Colonic mucosa (tissue), 4 donors: ENCODE measurements at regions not wholly inside any gene's neighbourhood (a gene's known extent, or its start where the extent isn't known, plus 50 kb on each side); places are given as distances from the start of the nearest gene placed in this dataset.

Experiments used
- DNase-seq: peaks from one replicate; pipeline ENCODE4 v3.0.0-alpha.2; 2020
- H3K27ac ChIP-seq: fragments of 200-600 bp; one replicate; pipeline ENCODE4 v1.8.0; 2021
- H3K27me3 ChIP-seq: fragments of 200-600 bp; one replicate; pipeline ENCODE4 v1.8.0; 2021
- H3K36me3 ChIP-seq: fragments of 200-600 bp; one replicate; pipeline ENCODE4 v1.8.0; 2021
- H3K4me1 ChIP-seq: fragments of 200-600 bp; one replicate; pipeline ENCODE4 v1.8.0; 2021; ENCODE audit warnings: mild to moderate bottlenecking
- H3K4me3 ChIP-seq: fragments of 200-600 bp; one replicate; pipeline ENCODE4 v1.8.0; 2021
- H3K9ac ChIP-seq, 2 donors: one replicate each; pipeline ENCODE4 v1.7.0; 2013; ENCODE audit warnings: control low read depth in 2 of 2, low read depth in 2 of 2, low read length in 2 of 2
- H3K9me3 ChIP-seq: fragments of 200-600 bp; one replicate; pipeline ENCODE4 v1.8.0; 2021
- intact Hi-C: fragments of 100-400 bp; cut with DNase I; formaldehyde crosslinking; loops from one replicate; pipeline ENCODE4 v1.14.1; 2022
- TF ChIP-seq, protein P1 (sequence below): fragments of 200-600 bp; IDR thresholded peaks from one replicate; pipeline ENCODE4 v1.8.0; 2022; ENCODE audit warnings: antibody characterized with exemption, mild to moderate bottlenecking
- donor health status: healthy.
- donor health status: DM: no; HTN: no; CAD: no.
- donor health status: DM: no; HTN: no; CAD: no.

DNA sequence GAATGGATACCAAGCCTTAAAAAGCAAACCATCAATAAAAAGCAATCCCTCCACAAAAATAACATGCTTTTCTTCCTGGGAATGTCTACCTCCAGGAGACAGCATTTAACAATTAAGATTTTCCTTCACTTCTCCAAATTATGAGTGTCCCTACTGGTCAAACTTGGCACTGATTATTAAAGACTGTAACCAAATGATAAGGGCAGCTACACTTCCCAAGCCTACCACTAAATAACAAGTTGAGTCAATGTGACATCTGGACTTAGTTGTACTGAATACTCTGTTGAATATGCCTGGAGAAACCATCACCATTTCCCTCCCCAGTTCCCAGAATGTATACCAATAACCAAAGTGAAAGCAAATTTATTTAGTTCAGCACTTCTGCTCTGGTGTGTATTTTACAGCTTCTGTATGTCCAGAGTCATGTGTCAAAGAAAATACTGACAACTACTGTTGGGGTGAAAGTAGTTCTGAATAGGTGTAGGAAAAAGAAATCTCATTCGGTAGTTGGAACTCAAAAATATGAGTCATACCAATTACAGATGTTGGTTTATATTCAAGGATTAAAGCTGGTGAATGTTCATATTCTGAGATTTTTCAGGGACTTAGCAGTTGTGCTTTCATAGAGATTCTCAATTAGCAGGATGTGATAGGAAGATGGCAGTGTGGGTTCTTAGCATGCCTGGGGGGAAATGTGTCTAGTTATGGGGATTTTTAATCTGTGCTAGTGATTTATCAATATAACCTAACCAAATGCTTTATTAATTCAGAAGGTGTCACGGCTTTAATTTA is 1291.6 kb upstream of the GYPC start:
- H3K9ac ChIP-seq, result no peak overlapping the region
- H3K27me3 ChIP-seq, result no peaks in the 10 kb centered on the region
- DNase-seq, result no peak
- H3K4me1 ChIP-seq, result no peaks in the 10 kb centered on the region
- H3K36me3 ChIP-seq, result no peaks in the 10 kb centered on the region
- H3K4me3 ChIP-seq, result no peak overlapping the region
- TF ChIP-seq, protein P1, sequence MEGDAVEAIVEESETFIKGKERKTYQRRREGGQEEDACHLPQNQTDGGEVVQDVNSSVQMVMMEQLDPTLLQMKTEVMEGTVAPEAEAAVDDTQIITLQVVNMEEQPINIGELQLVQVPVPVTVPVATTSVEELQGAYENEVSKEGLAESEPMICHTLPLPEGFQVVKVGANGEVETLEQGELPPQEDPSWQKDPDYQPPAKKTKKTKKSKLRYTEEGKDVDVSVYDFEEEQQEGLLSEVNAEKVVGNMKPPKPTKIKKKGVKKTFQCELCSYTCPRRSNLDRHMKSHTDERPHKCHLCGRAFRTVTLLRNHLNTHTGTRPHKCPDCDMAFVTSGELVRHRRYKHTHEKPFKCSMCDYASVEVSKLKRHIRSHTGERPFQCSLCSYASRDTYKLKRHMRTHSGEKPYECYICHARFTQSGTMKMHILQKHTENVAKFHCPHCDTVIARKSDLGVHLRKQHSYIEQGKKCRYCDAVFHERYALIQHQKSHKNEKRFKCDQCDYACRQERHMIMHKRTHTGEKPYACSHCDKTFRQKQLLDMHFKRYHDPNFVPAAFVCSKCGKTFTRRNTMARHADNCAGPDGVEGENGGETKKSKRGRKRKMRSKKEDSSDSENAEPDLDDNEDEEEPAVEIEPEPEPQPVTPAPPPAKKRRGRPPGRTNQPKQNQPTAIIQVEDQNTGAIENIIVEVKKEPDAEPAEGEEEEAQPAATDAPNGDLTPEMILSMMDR, result no peak
- H3K9me3 ChIP-seq, result no peaks in the 10 kb centered on the region
- H3K27ac ChIP-seq, result no peak overlapping the region
- intact Hi-C loops, result no loop called here

DNA sequence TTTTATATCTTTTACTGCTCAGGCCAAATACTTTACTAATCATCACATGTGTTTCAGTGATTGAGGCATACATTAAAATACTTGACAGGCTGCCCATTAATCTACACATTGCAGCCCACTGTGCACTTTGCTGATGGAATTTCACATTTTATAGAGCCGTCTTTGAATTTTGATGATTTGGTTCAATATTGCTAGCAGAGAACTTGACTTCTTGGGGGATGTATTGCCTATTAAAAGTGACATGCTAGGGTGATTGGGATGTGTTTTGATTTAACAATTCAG is 1291.0 kb upstream of the GYPC start:
- H3K27me3 ChIP-seq, result no peaks in the 10 kb centered on the region
- H3K27ac ChIP-seq, result no peak overlapping the region
- H3K36me3 ChIP-seq, result no peaks in the 10 kb centered on the region
- TF ChIP-seq, protein P1, result no peak
- H3K9ac ChIP-seq, result no peak overlapping the region
- no peaks in the 10 kb centered on the region for H3K4me1 ChIP-seq
- H3K4me3 ChIP-seq, result no peak overlapping the region
- intact Hi-C loops, result no loop called here
- DNase-seq, result no peak
- no peaks in the 10 kb centered on the region for H3K9me3 ChIP-seq

DNA sequence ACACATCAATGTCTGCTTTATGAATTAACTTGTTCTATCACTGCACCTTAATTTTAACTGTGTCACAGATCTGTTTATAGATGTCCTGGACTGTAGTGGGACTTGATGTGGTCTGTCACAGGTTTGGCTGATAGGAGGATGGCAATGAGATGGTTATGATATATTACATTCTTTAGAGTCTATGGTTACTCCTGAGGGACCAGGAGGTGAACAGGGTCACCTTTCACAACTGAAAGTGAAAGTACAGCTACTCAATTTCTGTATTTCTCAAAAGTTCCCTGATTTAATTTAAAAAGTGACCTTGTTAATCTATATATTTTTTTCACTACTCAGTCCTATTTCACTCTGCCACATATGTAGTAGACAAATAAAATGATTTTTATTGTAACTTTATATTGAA is 1284.1 kb upstream of the GYPC start:
- Histone ChIP-seq H3K4me3 (no peak overlapping the region), H3K4me1 (no peaks in the 10 kb centered on the region), H3K27me3 (no peaks in the 10 kb centered on the region), H3K36me3 (no peaks in the 10 kb centered on the region), H3K9ac (no peak overlapping the region), H3K9me3 (no peaks in the 10 kb centered on the region), H3K27ac (no peak overlapping the region)
- intact Hi-C loops, result no loop called here
- no peak for DNase-seq
- TF ChIP-seq, protein P1, result no peak

DNA sequence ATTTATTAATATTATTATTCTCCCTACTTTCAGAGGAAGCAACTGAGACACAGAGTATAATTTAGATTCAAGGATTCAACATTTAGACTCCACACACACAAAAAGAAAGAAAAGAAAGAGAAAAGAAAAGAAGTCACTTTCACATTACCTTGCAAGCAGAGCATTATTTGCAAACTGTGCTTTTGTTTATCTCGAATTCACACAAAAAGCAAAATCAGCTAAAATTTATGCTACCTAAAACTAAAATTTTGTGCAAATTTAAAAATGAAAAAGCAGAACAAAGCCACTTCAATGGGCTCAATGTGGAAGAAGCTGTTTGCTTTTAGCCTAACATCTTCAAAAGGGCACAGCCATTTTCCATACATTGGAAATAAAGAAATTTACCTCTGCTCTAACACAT is 1282.7 kb upstream of the GYPC start:
- no peaks in the 10 kb centered on the region for H3K36me3 ChIP-seq
- TF ChIP-seq, protein P1, result no peak
- no peak overlapping the region for H3K4me3 ChIP-seq
- DNase-seq, result no peak
- H3K27me3 ChIP-seq, result no peaks in the 10 kb centered on the region
- intact Hi-C loops, result no loop called here
- H3K9ac ChIP-seq, result no peak overlapping the region
- H3K9me3 ChIP-seq, result no peaks in the 10 kb centered on the region
- H3K4me1 ChIP-seq, result no peaks in the 10 kb centered on the region
- H3K27ac ChIP-seq, result no peak overlapping the region

DNA sequence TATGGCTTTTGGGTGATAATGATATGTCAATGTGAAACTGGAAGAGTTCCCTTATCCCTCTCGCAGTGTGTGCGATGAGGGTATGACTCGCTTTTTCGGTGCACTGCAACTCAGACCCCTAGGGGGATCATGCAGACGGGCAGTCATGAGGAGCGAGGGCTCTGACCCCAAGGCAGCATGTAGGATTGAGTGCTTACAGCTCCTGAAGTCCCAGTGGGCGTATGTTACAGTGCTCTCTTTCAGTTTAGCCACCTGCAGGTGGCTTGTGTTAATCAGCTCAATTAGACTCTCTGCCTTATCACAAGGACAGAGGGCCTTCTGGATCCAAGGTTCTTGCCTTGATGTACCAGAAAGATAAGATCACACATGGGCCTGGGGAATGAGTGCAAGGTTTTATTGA is 1269.9 kb upstream of the GYPC start:
- no peaks in the 10 kb centered on the region for H3K9me3 ChIP-seq
- intact Hi-C loops, result no loop called here
- H3K36me3 ChIP-seq, result no peaks in the 10 kb centered on the region
- no peak overlapping the region for H3K9ac ChIP-seq
- no peaks in the 10 kb centered on the region for H3K27me3 ChIP-seq
- no peaks in the 10 kb centered on the region for H3K4me1 ChIP-seq
- TF ChIP-seq, protein P1, result no peak
- no peak overlapping the region for H3K4me3 ChIP-seq
- H3K27ac ChIP-seq, result no peak overlapping the region
- DNase-seq, result no peak
